Activated CD8-positive, alpha-beta T cell treated with anti-CD3 and anti-CD28 coated beads for 36 hours (primary cell): ENCODE measurements at regions not wholly inside any gene's neighbourhood (a gene's known extent, or its start where the extent isn't known, plus 50 kb on each side); places are given as distances from the start of the nearest gene placed in this dataset.
A peak's percentile ranks its signal among the peaks of the same experiment; 100 is the strongest.

Experiments
- ATAC-seq: fragments of 200-7000 bp; cut with Tn5 transposase; one replicate; pipeline ENCODE4 v1.10.0; 2021; ENCODE audit warnings: mild to moderate bottlenecking, moderate library complexity
- CTCF ChIA-PET: fragments of 350-600 bp; sonication (Branson Sonifier 250); formaldehyde crosslinking; loops from one replicate; lab custom pipeline; 2021; ENCODE audit warnings: antibody characterized with exemption; lab: Charles Lee
- POLR2A ChIA-PET: fragments of 350-600 bp; sonication (Branson Sonifier 250); formaldehyde crosslinking; loops from one replicate; lab custom pipeline; 2021; ENCODE audit warnings: antibody characterized with exemption; lab: Charles Lee
- DNase-seq: peaks from one replicate; pipeline ENCODE4 v3.0.0-alpha.2; 2020
- H3K27ac Mint-ChIP-seq: one replicate; pipeline ENCODE4 v1.8.0; 2021; ENCODE audit warnings: mild to moderate bottlenecking, mixed read lengths
- H3K27me3 Mint-ChIP-seq: one replicate; pipeline ENCODE4 v1.8.0; 2021; ENCODE audit warnings: mixed read lengths
- H3K36me3 Mint-ChIP-seq: one replicate; pipeline ENCODE4 v1.8.0; 2021; ENCODE audit warnings: low read depth, mixed read lengths
- H3K4me1 Mint-ChIP-seq: one replicate; pipeline ENCODE4 v1.8.0; 2021; ENCODE audit warnings: low read depth, mixed read lengths
- H3K4me3 Mint-ChIP-seq: one replicate; pipeline ENCODE4 v1.8.0; 2021; ENCODE audit warnings: mild to moderate bottlenecking, moderate library complexity, mixed read lengths
- H3K9me3 Mint-ChIP-seq: one replicate; pipeline ENCODE4 v1.8.0; 2021; ENCODE audit warnings: mixed read lengths
- intact Hi-C: fragments of 100-400 bp; cut with micrococcal nuclease; formaldehyde crosslinking; loops from one replicate; pipeline ENCODE4 v1.10.0; 2022
- TF ChIP-seq, protein P1 (sequence below): fragments of 200-600 bp; IDR thresholded peaks from one replicate; pipeline ENCODE4 v1.8.0; 2022; ENCODE audit warnings: antibody characterized with exemption, mild to moderate bottlenecking

DNA sequence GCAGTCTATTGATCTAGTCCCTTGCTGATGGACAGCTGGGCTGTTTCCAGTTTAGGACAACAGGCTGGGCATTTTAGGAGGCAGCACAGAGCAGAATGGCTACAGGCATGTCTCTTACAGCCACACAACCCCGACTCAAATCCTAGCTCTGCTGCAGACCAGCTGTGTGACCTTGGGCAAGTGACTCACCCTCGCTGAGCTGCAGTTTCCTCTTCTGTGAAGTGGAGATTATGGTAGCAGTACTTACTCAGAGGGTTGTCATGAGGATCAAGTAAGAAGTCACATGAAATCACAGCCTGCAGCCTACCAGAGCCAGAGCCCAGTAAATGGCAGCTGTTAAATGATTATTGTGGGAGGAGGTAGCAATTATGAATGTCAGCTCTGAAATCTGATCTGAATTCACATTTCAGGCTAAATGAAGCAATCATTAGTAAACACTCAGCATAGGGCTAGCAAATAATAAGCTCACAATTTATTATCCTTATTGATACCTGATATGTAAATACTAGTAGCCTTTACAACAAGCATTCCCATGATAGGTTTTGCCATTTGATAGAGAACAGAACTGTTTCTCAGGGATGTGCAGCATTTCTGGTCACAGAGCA lies 58.9 kb downstream of the MYEOV start:
- CTCF ChIA-PET, result interaction anchor here (0.7 to 0.8 kb wide), 2 partner anchors 17 to 20 kb away, joined by 3 read pairs; no protein-coding TSS in a partner anchor
- Mint-ChIP-seq H3K36me3 (no peaks in the 10 kb centered on the region), H3K27ac (peak overlapping the region; percentile 21), H3K4me1 (peaks cover 10% of the 10 kb centered on the region), H3K9me3 (peaks cover 7% of the 10 kb centered on the region), H3K4me3 (no peak overlapping the region), H3K27me3 (no peaks in the 10 kb centered on the region)
- TF ChIP-seq, protein P1, sequence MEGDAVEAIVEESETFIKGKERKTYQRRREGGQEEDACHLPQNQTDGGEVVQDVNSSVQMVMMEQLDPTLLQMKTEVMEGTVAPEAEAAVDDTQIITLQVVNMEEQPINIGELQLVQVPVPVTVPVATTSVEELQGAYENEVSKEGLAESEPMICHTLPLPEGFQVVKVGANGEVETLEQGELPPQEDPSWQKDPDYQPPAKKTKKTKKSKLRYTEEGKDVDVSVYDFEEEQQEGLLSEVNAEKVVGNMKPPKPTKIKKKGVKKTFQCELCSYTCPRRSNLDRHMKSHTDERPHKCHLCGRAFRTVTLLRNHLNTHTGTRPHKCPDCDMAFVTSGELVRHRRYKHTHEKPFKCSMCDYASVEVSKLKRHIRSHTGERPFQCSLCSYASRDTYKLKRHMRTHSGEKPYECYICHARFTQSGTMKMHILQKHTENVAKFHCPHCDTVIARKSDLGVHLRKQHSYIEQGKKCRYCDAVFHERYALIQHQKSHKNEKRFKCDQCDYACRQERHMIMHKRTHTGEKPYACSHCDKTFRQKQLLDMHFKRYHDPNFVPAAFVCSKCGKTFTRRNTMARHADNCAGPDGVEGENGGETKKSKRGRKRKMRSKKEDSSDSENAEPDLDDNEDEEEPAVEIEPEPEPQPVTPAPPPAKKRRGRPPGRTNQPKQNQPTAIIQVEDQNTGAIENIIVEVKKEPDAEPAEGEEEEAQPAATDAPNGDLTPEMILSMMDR, result no peak
- intact Hi-C loops, result no loop called here
- DNase-seq (peak; percentile 77), ATAC-seq (peak; percentile 96)
- POLR2A ChIA-PET, result no interaction called here

DNA sequence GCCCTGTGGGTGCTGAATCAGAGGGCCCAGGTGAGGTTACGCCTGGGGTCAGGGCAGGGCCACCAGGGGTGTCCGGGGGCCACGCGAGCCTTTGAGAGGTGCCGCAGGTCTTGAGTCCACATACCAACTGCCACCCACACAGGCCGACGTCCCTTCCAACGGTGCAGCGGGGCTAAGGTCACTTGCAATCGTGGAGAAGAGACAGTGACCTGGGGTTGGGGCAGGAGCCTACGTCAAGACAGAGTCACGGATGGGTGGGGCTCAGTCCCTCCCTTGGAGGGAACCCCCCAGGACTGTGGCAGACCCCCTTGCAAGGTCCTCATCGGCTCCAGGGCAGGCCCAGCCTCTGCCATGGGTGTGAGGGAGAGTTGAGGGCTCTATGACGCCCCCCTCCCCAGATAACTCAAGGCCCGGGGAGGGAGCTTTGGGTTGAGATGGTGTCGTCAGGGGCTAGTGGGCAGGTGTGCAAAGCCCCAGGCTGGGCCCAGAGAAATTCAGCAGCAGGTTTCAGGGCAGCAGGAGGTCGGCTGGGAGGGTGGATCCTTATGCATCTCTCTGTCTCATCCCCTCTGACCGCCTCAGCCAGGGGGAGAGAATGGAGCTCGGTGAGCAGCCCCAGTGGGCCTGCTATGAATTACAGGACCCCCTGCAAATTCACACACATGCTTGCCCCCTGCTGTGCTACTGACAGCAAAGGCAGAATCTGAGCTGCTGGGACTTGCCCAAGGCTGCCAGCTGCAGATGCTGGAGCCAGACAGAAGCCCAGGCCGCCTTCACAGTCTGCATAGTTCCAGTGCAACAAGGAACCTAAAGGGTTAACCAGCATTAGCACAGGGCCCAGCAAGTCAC lies 60.0 kb downstream of the MYEOV start:
- ChIA-PET POLR2A (no interaction called here), CTCF (no interaction called here)
- H3K27me3 Mint-ChIP-seq, result no peaks in the 10 kb centered on the region
- no peak overlapping the region for H3K27ac Mint-ChIP-seq
- intact Hi-C loops, result no loop called here
- H3K4me3 Mint-ChIP-seq, result no peak overlapping the region
- peaks cover 3% of the 10 kb centered on the region for H3K9me3 Mint-ChIP-seq
- DNase-seq (no peak), ATAC-seq (no peak)
- TF ChIP-seq, protein P1, result no peak
- H3K4me1 Mint-ChIP-seq, result peaks cover 10% of the 10 kb centered on the region
- H3K36me3 Mint-ChIP-seq, result no peaks in the 10 kb centered on the region

DNA sequence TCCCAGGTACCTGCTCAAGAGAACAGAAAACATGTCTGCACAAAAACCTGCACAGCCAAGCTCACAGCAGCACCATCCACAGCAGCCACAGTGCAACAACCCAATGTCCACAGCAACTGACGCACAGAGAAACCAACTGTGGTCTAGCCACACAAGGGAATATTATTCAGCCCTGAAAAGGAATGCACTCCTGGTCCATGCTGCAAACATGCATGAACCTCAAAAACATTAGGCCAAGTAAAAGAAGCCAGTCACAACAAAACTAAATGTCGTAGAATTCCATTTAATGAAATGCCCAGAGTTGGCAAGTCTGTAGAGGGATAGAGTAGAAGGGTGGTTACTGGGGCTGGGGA lies 60.6 kb downstream of the MYEOV start:
- no peak for DNase-seq
- no peak overlapping the region for H3K4me3 Mint-ChIP-seq
- H3K27ac Mint-ChIP-seq, result no peak overlapping the region
- POLR2A ChIA-PET, result no interaction called here
- H3K36me3 Mint-ChIP-seq, result no peaks in the 10 kb centered on the region
- CTCF ChIA-PET, result no interaction called here
- no peak for ATAC-seq
- intact Hi-C loops, result no loop called here
- no peaks in the 10 kb centered on the region for H3K27me3 Mint-ChIP-seq
- H3K9me3 Mint-ChIP-seq, result peaks cover 3% of the 10 kb centered on the region
- H3K4me1 Mint-ChIP-seq, result peaks cover 10% of the 10 kb centered on the region
- TF ChIP-seq, protein P1, result no peak

DNA sequence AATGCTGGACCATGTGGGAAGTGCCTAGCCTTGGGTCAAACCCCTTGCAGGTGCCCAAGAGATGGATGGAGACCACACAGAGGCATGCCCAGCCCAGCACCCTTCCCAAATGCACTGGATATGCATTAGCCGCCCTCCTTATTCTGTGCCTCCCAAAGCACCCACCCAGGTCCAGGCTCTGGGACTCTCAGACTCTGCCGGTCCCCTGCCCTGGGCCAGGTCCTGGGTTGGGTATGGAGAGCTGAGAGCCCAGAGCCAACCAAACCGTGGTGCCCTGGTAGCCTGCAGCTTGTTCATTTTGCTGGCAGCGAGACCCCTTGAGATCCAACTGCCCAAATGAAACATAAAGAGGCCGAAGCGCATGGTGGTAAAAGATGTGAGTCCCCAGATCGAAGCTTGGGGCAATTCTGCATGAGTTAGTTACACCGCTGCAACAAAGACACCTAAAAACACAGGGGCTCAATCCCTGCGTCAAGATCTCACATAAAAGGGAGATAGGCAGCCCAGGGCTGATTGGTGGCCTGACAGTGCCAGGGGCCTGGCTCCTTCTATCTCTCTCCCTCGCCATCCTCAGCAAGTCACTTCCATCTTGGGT lies 61.5 kb downstream of the MYEOV start:
- Mint-ChIP-seq H3K36me3 (peaks cover 2% of the 10 kb centered on the region), H3K4me3 (no peak overlapping the region), H3K4me1 (peaks cover 10% of the 10 kb centered on the region), H3K9me3 (peaks cover 3% of the 10 kb centered on the region), H3K27ac (no peak overlapping the region), H3K27me3 (no peaks in the 10 kb centered on the region)
- ATAC-seq (no peak), DNase-seq (no peak)
- TF ChIP-seq, protein P1, result no peak
- ChIA-PET CTCF (no interaction called here), POLR2A (no interaction called here)
- intact Hi-C loops, result no loop called here
